ENCODE measurements at regions not wholly inside any gene's neighbourhood (a gene's known extent, or its start where the extent isn't known, plus 50 kb on each side); places are given as distances from the start of the nearest gene placed in this dataset.

DNA sequence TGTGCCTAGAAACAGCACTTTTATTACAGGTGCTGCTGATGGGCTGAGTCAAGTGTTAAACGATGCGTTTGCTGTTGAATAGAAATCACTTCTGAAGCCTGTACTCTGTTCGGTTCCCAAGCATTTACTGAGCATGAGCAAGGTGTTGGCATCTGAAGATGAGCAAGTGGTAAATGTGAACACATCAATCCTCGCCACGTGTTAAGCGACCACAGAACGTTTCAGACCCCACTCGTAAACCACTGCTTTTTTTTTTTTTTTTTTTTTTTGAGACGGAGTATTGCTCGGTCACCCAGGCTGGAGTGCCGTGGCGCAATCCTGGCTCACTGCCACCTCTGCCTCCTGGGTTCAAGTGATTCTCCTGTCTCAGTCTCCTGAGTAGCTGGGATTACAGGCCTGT, 241.2 kb downstream of the SETD4 start:
- TF ChIP-seq CTCF (conservative IDR thresholded peaks at IDR 0.05; ENCODE audit: low read length) = no peak
- TF ChIP-seq EZH2phosphoT487 (IDR thresholded peaks at IDR 0.05; ENCODE audit: borderline replicate concordance) = no peak
